IMR-90 (cell line): ENCODE measurements at regions not wholly inside any gene's neighbourhood (a gene's known extent, or its start where the extent isn't known, plus 50 kb on each side); places are given as distances from the start of the nearest gene placed in this dataset.

Experiments
- ATAC-seq: fragments of 200-7000 bp; cut with Tn5 transposase; 2 replicates; pipeline ENCODE4 v1.9.1; 2020; ENCODE audit warnings: low read depth, mild to moderate bottlenecking, moderate library complexity
- BruUV-seq: library from RNA; stranded (reverse); fragments of 400-500 nt; replicated peaks from 2 replicates; lab custom pipeline; 2021; lab: Mats Ljungman, UMichigan
- CTCF ChIA-PET: fragments of 300-600 bp; formaldehyde crosslinking; extraction: SDS; loops from one replicate; lab custom pipeline; 2021; ENCODE audit warnings: antibody characterized with exemption; lab: Yijun Ruan, JAX
- POLR2A ChIA-PET: fragments of 300-600 bp; sonication (Branson Sonifier 250); formaldehyde crosslinking; loops from one replicate; lab custom pipeline; 2022; ENCODE audit warnings: antibody characterized with exemption; ENCODE audit not compliant: unreplicated experiment; lab: Charles Lee
- DNase-seq: peaks from one replicate; pipeline ENCODE4 v3.0.0; 2013
- H2AFZ ChIP-seq: replicated peaks from 2 replicates; pipeline ENCODE3; 2013; ENCODE audit warnings: low read length, mild to moderate bottlenecking; ENCODE audit not compliant: poor library complexity
- H2AK5ac ChIP-seq: 2 replicates; pipeline ENCODE4 v1.6.1; 2013; ENCODE audit warnings: low read depth, low read length, inconsistent platforms
- H2AK9ac ChIP-seq: replicated peaks from 2 replicates; pipeline ENCODE3; 2013; ENCODE audit warnings: mild to moderate bottlenecking, low read depth, low read length, moderate library complexity; ENCODE audit not compliant: poor library complexity
- H2BK120ac ChIP-seq: 2 replicates; pipeline ENCODE4 v1.6.1; 2013; ENCODE audit warnings: low read depth, low read length, inconsistent platforms
- H2BK15ac ChIP-seq: 3 replicates; pipeline ENCODE4 v1.6.1; 2013; ENCODE audit warnings: low read depth, low read length, inconsistent platforms
- H2BK20ac ChIP-seq: 2 replicates; pipeline ENCODE4 v1.6.1; 2013; ENCODE audit warnings: low read depth, mild to moderate bottlenecking, inconsistent platforms, low read length, moderate library complexity
- H2BK5ac ChIP-seq: 2 replicates; pipeline ENCODE4 v1.6.1; 2013; ENCODE audit warnings: mild to moderate bottlenecking, low read depth, low read length, inconsistent platforms; ENCODE audit not compliant: poor library complexity, severe bottlenecking
- H3K14ac ChIP-seq: replicated peaks from 2 replicates; pipeline ENCODE4 v1.6.1; 2013; ENCODE audit warnings: low read depth, low read length, inconsistent platforms
- H3K18ac ChIP-seq: 2 replicates; pipeline ENCODE4 v1.6.1; 2013; ENCODE audit warnings: low read depth, low read length, control low read depth
- H3K23ac ChIP-seq: 2 replicates; pipeline ENCODE4 v1.6.1; 2013; ENCODE audit warnings: low read depth, low read length, inconsistent platforms
- H3K27ac ChIP-seq: 2 replicates; pipeline ENCODE4 v1.5.1; 2013; ENCODE audit warnings: mild to moderate bottlenecking, control low read depth, low read length; ENCODE audit not compliant: insufficient read depth
- H3K27me3 ChIP-seq: 2 replicates; pipeline ENCODE4 v1.6.1; 2013; ENCODE audit warnings: low read length; ENCODE audit not compliant: control insufficient read depth, insufficient read depth
- H3K36me3 ChIP-seq: 2 replicates; pipeline ENCODE4 v1.6.1; 2013; ENCODE audit warnings: low read length, mixed read lengths; ENCODE audit not compliant: control insufficient read depth, insufficient read depth
- H3K4ac ChIP-seq: 2 replicates; pipeline ENCODE4 v1.6.1; 2013; ENCODE audit warnings: low read depth, low read length, inconsistent platforms
- H3K4me1 ChIP-seq: 2 replicates; pipeline ENCODE4 v1.6.1; 2013; ENCODE audit warnings: low read length, mixed read lengths; ENCODE audit not compliant: control insufficient read depth, insufficient read depth
- H3K4me2 ChIP-seq: 2 replicates; pipeline ENCODE4 v1.6.1; 2013; ENCODE audit warnings: low read depth, mild to moderate bottlenecking, control low read depth, low read length, moderate library complexity
- H3K4me3 ChIP-seq: 2 replicates; pipeline ENCODE4 v1.5.1; 2013; ENCODE audit warnings: low read depth, mild to moderate bottlenecking, control low read depth, low read length, moderate library complexity; ENCODE audit not compliant: insufficient read depth
- H3K56ac ChIP-seq: 2 replicates; pipeline ENCODE4 v1.6.1; 2013; ENCODE audit warnings: low read length, inconsistent platforms; ENCODE audit not compliant: insufficient read depth; ENCODE audit errors: extremely low read depth
- H3K79me1 ChIP-seq, 2 experiments: 2 replicates each; pipeline ENCODE4 v1.6.1; 2013; ENCODE audit warnings: low read length in 2 of 2, inconsistent platforms in 1 of 2, low read depth in 1 of 2
- H3K9ac ChIP-seq: 2 replicates; pipeline ENCODE4 v1.6.1; 2013; ENCODE audit warnings: low read depth, low read length, control low read depth
- H3K9me1 ChIP-seq: 2 replicates; pipeline ENCODE4 v1.6.1; 2013; ENCODE audit warnings: low read length, inconsistent platforms; ENCODE audit not compliant: insufficient read depth
- H3K9me3 ChIP-seq: 2 replicates; pipeline ENCODE4 v1.6.1; 2013; ENCODE audit warnings: low read length; ENCODE audit not compliant: control insufficient read depth, insufficient read depth
- H4K20me1 ChIP-seq: 2 replicates; pipeline ENCODE4 v1.6.1; 2013; ENCODE audit warnings: low read length, inconsistent platforms; ENCODE audit not compliant: insufficient read depth
- H4K5ac ChIP-seq: 2 replicates; pipeline ENCODE4 v1.6.1; 2013; ENCODE audit warnings: mild to moderate bottlenecking, low read depth, low read length, control low read depth
- H4K8ac ChIP-seq, 2 experiments: 2 replicates each; pipeline ENCODE4 v1.6.1; 2013; ENCODE audit warnings: low read depth in 2 of 2, low read length in 2 of 2, control low read depth in 1 of 2, inconsistent platforms in 1 of 2
- H4K91ac ChIP-seq: 2 replicates; pipeline ENCODE4 v1.6.1; 2013; ENCODE audit warnings: low read depth, low read length, inconsistent platforms; ENCODE audit not compliant: insufficient read depth
- BHLHE40 ChIP-seq: fragments of 150-350 bp; IDR thresholded peaks from 2 replicates; pipeline ENCODE4 v1.6.1; 2016; ENCODE audit warnings: mild to moderate bottlenecking, low read depth, low read length
- CEBPB ChIP-seq: IDR thresholded peaks from 2 replicates; pipeline ENCODE4 v1.6.1; 2012; ENCODE audit warnings: low read depth, low read length, improper control_type of control experiment
- CHD1 ChIP-seq: IDR thresholded peaks from 2 replicates; pipeline ENCODE4 v1.6.1; 2012; ENCODE audit warnings: low read depth, low read length, improper control_type of control experiment
- FOS ChIP-seq: fragments of 150-350 bp; IDR thresholded peaks from 2 replicates; pipeline ENCODE4 v1.6.1; 2016; ENCODE audit warnings: low read depth, low read length
- MAFK ChIP-seq: IDR thresholded peaks from 2 replicates; pipeline ENCODE4 v1.6.1; 2012; ENCODE audit warnings: low read depth, low read length, improper control_type of control experiment
- MAZ ChIP-seq: IDR thresholded peaks from 2 replicates; pipeline ENCODE4 v1.6.1; 2012; ENCODE audit warnings: low read depth, mild to moderate bottlenecking, low read length, improper control_type of control experiment, moderate library complexity, borderline replicate concordance
- NFE2L2 ChIP-seq: fragments of 150-350 bp; IDR thresholded peaks from 2 replicates; pipeline ENCODE4 v1.6.1; 2016; ENCODE audit warnings: low read depth, mild to moderate bottlenecking, low read length
- RCOR1 ChIP-seq: IDR thresholded peaks from 2 replicates; pipeline ENCODE4 v1.6.1; 2012; ENCODE audit warnings: mild to moderate bottlenecking, low read length, improper control_type of control experiment; ENCODE audit not compliant: insufficient replicate concordance
- RFX5 ChIP-seq: IDR thresholded peaks from 2 replicates; pipeline ENCODE4 v1.8.0; 2012; ENCODE audit warnings: low read depth, mild to moderate bottlenecking, low read length, moderate library complexity
- SMC3 ChIP-seq: fragments of 150-350 bp; IDR thresholded peaks from 2 replicates; pipeline ENCODE4 v1.6.1; 2016; ENCODE audit warnings: low read depth, mild to moderate bottlenecking, antibody characterized with exemption, low read length, moderate library complexity
- WGBS, 2 experiments: methylation state at CpG; one replicate each; pipeline versions ENCODE4 v1.1.5 to v1.1.7; 2013; ENCODE audit warnings: missing lambda C conversion rate in 2 of 2; ENCODE audit not compliant: insufficient read length in 1 of 2; ENCODE audit errors: extremely low coverage in 2 of 2; 5-methylcytosine and 5-hydroxymethylcytosine counted together
- dilution Hi-C: fragments of 300-500 bp; cut with HindIII; formaldehyde crosslinking; loops from one replicate; pipeline ENCODE4 v1.14.3; 2018; ENCODE audit warnings: low sequenced_read_pairs; ENCODE audit not compliant: unreplicated experiment
- in situ Hi-C: fragments of 300-500 bp; cut with MboI; formaldehyde crosslinking; loops from 3 replicates; pipeline ENCODE4 v1.14.3; 2019; ENCODE audit warnings: low sequenced_read_pairs, inconsistent platforms, mixed read lengths
- intact Hi-C: fragments of 100-400 bp; cut with micrococcal nuclease; formaldehyde crosslinking; loops from 2 replicates; pipeline ENCODE4 v1.10.0; 2022
- TF ChIP-seq, protein P1 (sequence below): fragments of 150-350 bp; IDR thresholded peaks from 2 replicates; pipeline ENCODE4 v1.6.1; 2016; ENCODE audit warnings: low read depth, mild to moderate bottlenecking, low read length, moderate library complexity, borderline replicate concordance
- TF ChIP-seq, protein P2 (sequence below): conservative IDR thresholded peaks from 2 replicates; pipeline ENCODE4 v1.5.1; 2012; ENCODE audit warnings: mild to moderate bottlenecking, low read depth, low read length, improper control_type of control experiment

DNA sequence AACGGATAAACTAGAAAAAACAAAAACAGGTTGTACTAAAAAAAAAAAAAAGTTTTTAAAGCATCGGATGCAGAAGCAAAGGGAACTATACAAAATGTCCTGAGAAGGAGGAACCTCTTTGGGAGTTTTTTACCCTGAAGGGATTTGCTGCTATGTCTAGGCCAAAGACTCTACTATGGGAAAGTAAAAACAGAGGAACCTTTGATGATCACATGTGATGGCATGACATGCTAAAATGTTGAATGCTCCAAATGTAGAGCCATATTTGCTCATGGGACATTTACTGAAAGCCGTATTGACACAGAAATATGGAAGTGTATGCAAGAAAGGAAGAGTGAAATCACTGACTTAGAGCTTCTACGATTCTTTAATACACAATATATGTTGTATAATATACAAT is 992.0 kb upstream of the ZEB2 start:
- Histone ChIP-seq H3K9ac (no peak overlapping the region), H3K18ac (no peak overlapping the region), H2BK15ac (no peak overlapping the region), H2BK20ac (no peak overlapping the region), H4K5ac (no peak overlapping the region), H3K56ac (no peak overlapping the region), H3K4ac (no peak overlapping the region), H3K79me1 (no peaks in the 10 kb centered on the region), H3K14ac (no peak overlapping the region), H3K27me3 (no peaks in the 10 kb centered on the region), H2AK5ac (no peak overlapping the region), H3K27ac (no peak overlapping the region), H2BK5ac (no peak overlapping the region), H4K91ac (no peak overlapping the region), H4K8ac (no peak overlapping the region), H3K4me3 (no peak overlapping the region), H2AK9ac (no peak overlapping the region), H2AFZ (no peak overlapping the region), H3K36me3 (no peaks in the 10 kb centered on the region), H3K23ac (no peak overlapping the region), H3K9me3 (no peaks in the 10 kb centered on the region), H3K9me1 (no peaks in the 10 kb centered on the region), H3K4me2 (no peak overlapping the region), H2BK120ac (no peak overlapping the region), H4K20me1 (no peaks in the 10 kb centered on the region), H3K4me1 (no peaks in the 10 kb centered on the region)
- dilution Hi-C loops (no loop called here), intact Hi-C loops (no loop called here), in situ Hi-C loops (no loop called here)
- no peak for DNase-seq
- POLR2A ChIA-PET, result no interaction called here
- TF ChIP-seq, protein P1, sequence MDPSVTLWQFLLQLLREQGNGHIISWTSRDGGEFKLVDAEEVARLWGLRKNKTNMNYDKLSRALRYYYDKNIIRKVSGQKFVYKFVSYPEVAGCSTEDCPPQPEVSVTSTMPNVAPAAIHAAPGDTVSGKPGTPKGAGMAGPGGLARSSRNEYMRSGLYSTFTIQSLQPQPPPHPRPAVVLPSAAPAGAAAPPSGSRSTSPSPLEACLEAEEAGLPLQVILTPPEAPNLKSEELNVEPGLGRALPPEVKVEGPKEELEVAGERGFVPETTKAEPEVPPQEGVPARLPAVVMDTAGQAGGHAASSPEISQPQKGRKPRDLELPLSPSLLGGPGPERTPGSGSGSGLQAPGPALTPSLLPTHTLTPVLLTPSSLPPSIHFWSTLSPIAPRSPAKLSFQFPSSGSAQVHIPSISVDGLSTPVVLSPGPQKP, result no peak
- TF ChIP-seq MAZ (no peak), CHD1 (no peak), FOS (no peak), RFX5 (no peak), MAFK (no peak), BHLHE40 (no peak), NFE2L2 (no peak), SMC3 (no peak), RCOR1 (no peak), CEBPB (no peak)
- TF ChIP-seq, protein P2, sequence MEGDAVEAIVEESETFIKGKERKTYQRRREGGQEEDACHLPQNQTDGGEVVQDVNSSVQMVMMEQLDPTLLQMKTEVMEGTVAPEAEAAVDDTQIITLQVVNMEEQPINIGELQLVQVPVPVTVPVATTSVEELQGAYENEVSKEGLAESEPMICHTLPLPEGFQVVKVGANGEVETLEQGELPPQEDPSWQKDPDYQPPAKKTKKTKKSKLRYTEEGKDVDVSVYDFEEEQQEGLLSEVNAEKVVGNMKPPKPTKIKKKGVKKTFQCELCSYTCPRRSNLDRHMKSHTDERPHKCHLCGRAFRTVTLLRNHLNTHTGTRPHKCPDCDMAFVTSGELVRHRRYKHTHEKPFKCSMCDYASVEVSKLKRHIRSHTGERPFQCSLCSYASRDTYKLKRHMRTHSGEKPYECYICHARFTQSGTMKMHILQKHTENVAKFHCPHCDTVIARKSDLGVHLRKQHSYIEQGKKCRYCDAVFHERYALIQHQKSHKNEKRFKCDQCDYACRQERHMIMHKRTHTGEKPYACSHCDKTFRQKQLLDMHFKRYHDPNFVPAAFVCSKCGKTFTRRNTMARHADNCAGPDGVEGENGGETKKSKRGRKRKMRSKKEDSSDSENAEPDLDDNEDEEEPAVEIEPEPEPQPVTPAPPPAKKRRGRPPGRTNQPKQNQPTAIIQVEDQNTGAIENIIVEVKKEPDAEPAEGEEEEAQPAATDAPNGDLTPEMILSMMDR, result no peak
- no CpG with 5 or more reads among the region's 4 CpGs for WGBS, 2 experiments
- CTCF ChIA-PET, result no interaction called here
- BruUV-seq, result no TSS peak
- ATAC-seq, result no peak
